Mesothelial cell of epicardium (in vitro differentiated cells): ENCODE measurements at regions not wholly inside any gene's neighbourhood (a gene's known extent, or its start where the extent isn't known, plus 50 kb on each side); places are given as distances from the start of the nearest gene placed in this dataset.

Experiments
- DNase-seq, 2 experiments: peaks; one replicate each; pipeline ENCODE4 v3.0.0; 2021; ENCODE audit warnings: low spot score in 2 of 2; ENCODE audit not compliant: unreplicated experiment in 2 of 2
- H3K27ac Mint-ChIP-seq: 2 replicates; pipeline ENCODE4 v1.8.0; 2021; ENCODE audit warnings: mixed read lengths
- H3K27me3 Mint-ChIP-seq: 2 replicates; pipeline ENCODE4 v1.8.0; 2021; ENCODE audit warnings: low read depth, mixed read lengths
- H3K36me3 Mint-ChIP-seq: 2 replicates; pipeline ENCODE4 v1.8.0; 2021; ENCODE audit warnings: mixed read lengths
- H3K4me1 Mint-ChIP-seq: 2 replicates; pipeline ENCODE4 v1.8.0; 2021; ENCODE audit warnings: mixed read lengths
- H3K4me3 Mint-ChIP-seq: 2 replicates; pipeline ENCODE4 v1.8.0; 2021; ENCODE audit warnings: mild to moderate bottlenecking, moderate library complexity, mixed read lengths
- H3K9me3 Mint-ChIP-seq: 2 replicates; pipeline ENCODE4 v1.8.0; 2021; ENCODE audit warnings: mixed read lengths
- CTCF ChIP-seq: fragments of 200-600 bp; sonication (generic); IDR thresholded peaks from one replicate; pipeline ENCODE4 v1.5.0; 2021; ENCODE audit warnings: antibody characterized with exemption; ENCODE audit not compliant: unreplicated experiment

GRCh38 chr20:10771435-10772140 is 97.8 kb upstream of the JAG1 start:
- Mint-ChIP-seq H3K27me3 (peaks cover 41% of the 10 kb centered on the region), H3K27ac (no peak overlapping the region), H3K36me3 (no peaks in the 10 kb centered on the region), H3K9me3 (peaks cover 10% of the 10 kb centered on the region), H3K4me3 (no peak overlapping the region), H3K4me1 (peaks cover 9% of the 10 kb centered on the region)
- DNase-seq, result no peak
- TF ChIP-seq CTCF, result no peak

DNA sequence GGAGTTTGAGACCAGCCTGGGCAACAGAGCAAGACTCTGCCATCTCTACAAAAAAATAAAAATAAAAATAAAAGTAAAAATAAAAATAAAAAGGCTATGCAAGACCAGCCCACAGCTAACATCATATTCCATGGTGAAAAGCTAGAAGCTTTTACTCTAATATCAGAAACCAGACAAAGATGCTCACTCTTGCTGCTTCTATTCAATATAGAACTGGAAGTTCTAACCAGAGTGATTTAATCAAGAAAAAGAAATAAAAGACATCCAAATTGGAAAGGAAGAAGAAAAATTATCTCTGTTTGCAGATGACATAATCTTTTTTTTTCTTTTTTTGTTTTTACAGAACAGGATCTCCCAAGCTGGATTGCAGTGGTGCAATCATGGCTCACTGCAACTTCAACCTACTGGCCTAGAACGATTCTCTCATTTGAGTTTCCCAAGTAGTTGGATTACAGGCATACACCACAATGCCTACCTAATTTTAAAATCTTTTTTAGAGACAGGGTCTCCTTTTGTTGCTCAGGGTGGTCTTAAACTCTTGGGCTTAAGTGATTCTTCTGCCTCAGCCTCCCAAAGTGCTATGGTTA is 100.7 kb upstream of the JAG1 start:
- H3K9me3 Mint-ChIP-seq, result peaks cover 10% of the 10 kb centered on the region
- H3K4me3 Mint-ChIP-seq, result no peak overlapping the region
- H3K36me3 Mint-ChIP-seq, result no peaks in the 10 kb centered on the region
- peaks cover 9% of the 10 kb centered on the region for H3K4me1 Mint-ChIP-seq
- TF ChIP-seq CTCF, result no peak
- no peak overlapping the region for H3K27ac Mint-ChIP-seq
- H3K27me3 Mint-ChIP-seq, result peaks cover 42% of the 10 kb centered on the region
- no peak for DNase-seq

DNA sequence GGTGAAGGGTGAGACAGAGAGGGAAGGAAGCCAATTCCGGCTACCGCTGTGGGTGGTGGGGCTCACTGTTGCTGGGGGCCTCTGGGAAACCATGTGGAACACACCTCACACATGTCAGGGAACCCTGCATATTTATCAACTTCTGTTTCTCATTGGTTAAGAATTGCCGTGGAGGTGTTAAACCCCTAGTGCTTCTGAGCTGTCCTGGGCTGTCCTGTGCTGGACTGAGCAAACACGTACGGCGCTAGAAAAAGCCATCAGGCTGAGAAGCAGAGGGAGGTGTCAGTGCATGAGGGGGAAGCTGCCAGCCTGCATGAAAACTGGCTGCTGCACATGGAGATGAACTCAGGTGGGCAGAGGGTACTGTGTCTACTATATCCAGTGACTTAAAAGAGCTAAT is 103.9 kb upstream of the JAG1 start:
- Mint-ChIP-seq H3K27ac (no peak overlapping the region), H3K9me3 (peaks cover 10% of the 10 kb centered on the region), H3K27me3 (peaks cover 62% of the 10 kb centered on the region), H3K4me1 (peaks cover 11% of the 10 kb centered on the region), H3K4me3 (no peak overlapping the region), H3K36me3 (no peaks in the 10 kb centered on the region)
- no peak for TF ChIP-seq CTCF
- no peak for DNase-seq

DNA sequence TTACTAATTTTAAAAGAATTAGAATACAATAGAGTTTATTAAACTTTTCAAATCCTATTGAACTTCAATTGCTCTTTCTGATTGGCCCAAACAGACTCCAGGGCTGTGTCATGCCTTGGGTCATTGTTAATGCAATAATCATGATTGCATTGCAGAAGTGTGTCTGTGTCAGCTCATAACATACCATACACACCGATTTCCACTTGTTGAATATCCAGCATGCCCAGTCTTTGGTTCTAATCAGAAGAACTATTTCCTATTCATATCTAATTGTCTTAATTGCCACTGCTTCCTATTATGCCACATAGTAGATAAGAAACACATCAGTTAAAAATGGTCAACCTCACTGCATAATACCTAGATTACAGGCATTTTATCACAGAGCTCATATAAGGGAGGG is 106.1 kb upstream of the JAG1 start:
- H3K36me3 Mint-ChIP-seq, result no peaks in the 10 kb centered on the region
- H3K27me3 Mint-ChIP-seq, result peaks cover 75% of the 10 kb centered on the region
- no peak overlapping the region for H3K27ac Mint-ChIP-seq
- no peak for DNase-seq
- H3K4me1 Mint-ChIP-seq, result peaks cover 13% of the 10 kb centered on the region
- H3K4me3 Mint-ChIP-seq, result no peak overlapping the region
- H3K9me3 Mint-ChIP-seq, result peaks cover 8% of the 10 kb centered on the region
- no peak for TF ChIP-seq CTCF

DNA sequence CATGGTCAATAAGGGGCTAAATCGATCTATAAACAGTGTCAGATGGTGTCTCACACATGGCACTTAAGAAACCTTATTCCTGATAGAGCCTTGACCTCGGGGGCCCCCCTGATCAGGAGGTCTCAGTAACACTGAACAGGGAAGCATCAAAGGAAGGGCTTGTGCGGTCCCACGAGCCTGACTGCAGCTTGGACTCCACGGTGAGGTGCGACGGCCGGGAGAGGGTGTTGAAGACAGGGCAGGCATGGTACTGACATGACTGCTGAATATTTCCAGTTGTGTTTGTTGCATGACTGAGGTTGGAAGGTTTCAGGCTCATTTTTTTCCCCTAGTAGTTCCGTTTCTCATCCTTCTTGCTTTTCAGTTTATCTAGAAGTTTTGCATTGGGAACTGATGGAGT is 107.1 kb upstream of the JAG1 start:
- Mint-ChIP-seq H3K27ac (no peak overlapping the region), H3K4me3 (no peak overlapping the region), H3K4me1 (peaks cover 13% of the 10 kb centered on the region), H3K27me3 (peaks cover 73% of the 10 kb centered on the region), H3K36me3 (no peaks in the 10 kb centered on the region), H3K9me3 (no peaks in the 10 kb centered on the region)
- no peak for DNase-seq
- no peak for TF ChIP-seq CTCF
